ENCODE measurements at regions not wholly inside any gene's neighbourhood (a gene's known extent, or its start where the extent isn't known, plus 50 kb on each side); places are given as distances from the start of the nearest gene placed in this dataset.

- TF ChIP-seq IRF3 (IDR thresholded peaks at IDR 0.05) (no peak), KDM1A (IDR thresholded peaks at IDR 0.05; ENCODE audit: borderline replicate concordance) (no peak), CREB1 (IDR thresholded peaks at IDR 0.05; ENCODE audit: low read depth) (no peak)
These were observed 189.9 kb upstream of the DCC start for GRCh38 chr18:52150050-52150449.

All from GM12878 (cell line).